ENCODE measurements at regions not wholly inside any gene's neighbourhood (a gene's known extent, or its start where the extent isn't known, plus 50 kb on each side); places are given as distances from the start of the nearest gene placed in this dataset.

GRCh38 chr12:18887368-18887767, 149.4 kb downstream of the CAPZA3 start:
- TF ChIP-seq EZH2 (IDR thresholded peaks at IDR 0.05; ENCODE audit: borderline replicate concordance) = no peak
- TF ChIP-seq CTCF (IDR thresholded peaks at IDR 0.05; ENCODE audit: poor library complexity) = no peak

Data from hepatocyte (in vitro differentiated cells).